Endodermal cell (in vitro differentiated cells): ENCODE measurements at regions not wholly inside any gene's neighbourhood (a gene's known extent, or its start where the extent isn't known, plus 50 kb on each side); places are given as distances from the start of the nearest gene placed in this dataset.
"Not testable (repeated sequence)": the region's sequence is repeated elsewhere in the genome, so short reads cannot be mapped to it uniquely, and the experiment has no call there.

Source experiments
- DNase-seq: peaks from one replicate; pipeline ENCODE4 v3.0.0-alpha.2; 2017
- H3K27ac ChIP-seq: 2 replicates; pipeline ENCODE4 v1.5.1; 2013; ENCODE audit warnings: mild to moderate bottlenecking, low read depth, low read length, moderate library complexity
- H3K27me3 ChIP-seq: 2 replicates; pipeline ENCODE4 v1.6.1; 2013; ENCODE audit warnings: mild to moderate bottlenecking, low read length, moderate library complexity; ENCODE audit not compliant: insufficient read depth, control insufficient read depth, poor library complexity, severe bottlenecking
- H3K36me3 ChIP-seq: 2 replicates; pipeline ENCODE4 v1.7.0; 2013; ENCODE audit warnings: mild to moderate bottlenecking, low read length, moderate library complexity; ENCODE audit not compliant: control insufficient read depth, insufficient read depth
- H3K4me1 ChIP-seq: one replicate; pipeline ENCODE4 v1.7.0; 2013; ENCODE audit warnings: low read length; ENCODE audit not compliant: control insufficient read depth, insufficient read depth
- H3K4me3 ChIP-seq: 2 replicates; pipeline ENCODE4 v1.5.1; 2013; ENCODE audit warnings: mild to moderate bottlenecking, low read length, moderate library complexity
- H3K9ac ChIP-seq: 2 replicates; pipeline ENCODE4 v1.6.1; 2013; ENCODE audit warnings: mild to moderate bottlenecking, low read length, moderate library complexity; ENCODE audit not compliant: poor library complexity, severe bottlenecking; ENCODE audit errors: extremely low read depth
- H3K9me3 ChIP-seq: 2 replicates; pipeline ENCODE4 v1.6.1; 2013; ENCODE audit warnings: mild to moderate bottlenecking, low read length, moderate library complexity; ENCODE audit not compliant: control insufficient read depth
- H3K27ac Mint-ChIP-seq: 2 replicates; pipeline ENCODE4 v1.8.0; 2020; ENCODE audit warnings: mixed read lengths
- H3K27me3 Mint-ChIP-seq: 2 replicates; pipeline ENCODE4 v1.8.0; 2021; ENCODE audit warnings: mild to moderate bottlenecking, mixed read lengths; ENCODE audit not compliant: insufficient read depth
- H3K36me3 Mint-ChIP-seq: 2 replicates; pipeline ENCODE4 v1.8.0; 2020; ENCODE audit warnings: low read depth, mixed read lengths
- H3K4me1 Mint-ChIP-seq: 2 replicates; pipeline ENCODE4 v1.8.0; 2020; ENCODE audit warnings: mixed read lengths
- H3K4me3 Mint-ChIP-seq: 2 replicates; pipeline ENCODE4 v1.8.0; 2020; ENCODE audit warnings: mild to moderate bottlenecking, moderate library complexity, mixed read lengths
- H3K9me3 Mint-ChIP-seq: 2 replicates; pipeline ENCODE4 v1.8.0; 2020; ENCODE audit warnings: mild to moderate bottlenecking, mixed read lengths
- CTCF ChIP-seq: fragments of 200-600 bp; sonication (generic); conservative IDR thresholded peaks from 2 replicates; pipeline ENCODE4 v1.5.0; 2021; ENCODE audit warnings: antibody characterized with exemption, mild to moderate bottlenecking
- WGBS, 2 experiments: methylation state at CpG; one replicate each; pipeline versions ENCODE4 v1.1.5 to v1.1.7; 2013; ENCODE audit warnings: missing lambda C conversion rate in 2 of 2, mixed read lengths in 1 of 2; ENCODE audit not compliant: insufficient coverage in 1 of 2, insufficient read length in 1 of 2; 5-methylcytosine and 5-hydroxymethylcytosine counted together

- peaks cover 4% of the 10 kb centered on the region for H3K4me1 ChIP-seq
- no peaks in the 10 kb centered on the region for H3K27me3 ChIP-seq
- no peak overlapping the region for H3K9ac ChIP-seq
- no peaks in the 10 kb centered on the region for H3K27me3 Mint-ChIP-seq
- H3K36me3 ChIP-seq, result no peaks in the 10 kb centered on the region
- H3K4me3 Mint-ChIP-seq, result no peak overlapping the region
- no peak overlapping the region for H3K4me3 ChIP-seq
- H3K27ac ChIP-seq, result no peak overlapping the region
- peaks cover under 1% of the 10 kb centered on the region for H3K9me3 Mint-ChIP-seq
- no peak for TF ChIP-seq CTCF
- DNase-seq, result no peak
- H3K36me3 Mint-ChIP-seq, result no peaks in the 10 kb centered on the region
- peaks cover 8% of the 10 kb centered on the region for H3K4me1 Mint-ChIP-seq
- H3K9me3 ChIP-seq, result no peaks in the 10 kb centered on the region
- no peak overlapping the region for H3K27ac Mint-ChIP-seq
- 95 to 97% methylated on average over 4 to 6 of the region's 6 CpGs for WGBS, 2 experiments
Measured at GRCh38 chr13:40368127-40368891, 298.1 kb downstream of the FOXO1 start.

GRCh38 chr13:40370661-40371060 lies 295.8 kb downstream of the FOXO1 start:
- Histone ChIP-seq H3K27ac (no peak overlapping the region), H3K4me3 (no peak overlapping the region), H3K36me3 (no peaks in the 10 kb centered on the region), H3K9ac (no peak overlapping the region), H3K27me3 (no peaks in the 10 kb centered on the region), H3K9me3 (no peaks in the 10 kb centered on the region), H3K4me1 (peaks cover 4% of the 10 kb centered on the region)
- no peaks in the 10 kb centered on the region for H3K9me3 Mint-ChIP-seq
- peaks cover 7% of the 10 kb centered on the region for H3K4me1 Mint-ChIP-seq
- 85 to 90% methylated on average over 3 to 4 of the region's 4 CpGs for WGBS, 2 experiments
- no peaks in the 10 kb centered on the region for H3K36me3 Mint-ChIP-seq
- H3K27me3 Mint-ChIP-seq, result no peaks in the 10 kb centered on the region
- peak; percentile 28 for DNase-seq
- H3K4me3 Mint-ChIP-seq, result no peak overlapping the region
- H3K27ac Mint-ChIP-seq, result no peak overlapping the region
- TF ChIP-seq CTCF, result no peak

- DNase-seq, result peak; percentile 31
- no peak for TF ChIP-seq CTCF
- H3K27ac Mint-ChIP-seq, result no peak overlapping the region
- H3K36me3 Mint-ChIP-seq, result no peaks in the 10 kb centered on the region
- no peak overlapping the region for H3K4me3 Mint-ChIP-seq
- 59 to 84% methylated on average over 3 to 7 of the region's 7 CpGs for WGBS, 2 experiments
- H3K27me3 Mint-ChIP-seq, result no peaks in the 10 kb centered on the region
- no peaks in the 10 kb centered on the region for H3K27me3 ChIP-seq
- no peaks in the 10 kb centered on the region for H3K9me3 ChIP-seq
- no peaks in the 10 kb centered on the region for H3K36me3 ChIP-seq
- no peaks in the 10 kb centered on the region for H3K9me3 Mint-ChIP-seq
- no peak overlapping the region for H3K9ac ChIP-seq
- H3K4me1 ChIP-seq, result peaks cover 4% of the 10 kb centered on the region
- no peak overlapping the region for H3K4me3 ChIP-seq
- H3K4me1 Mint-ChIP-seq, result peaks cover 5% of the 10 kb centered on the region
- no peak overlapping the region for H3K27ac ChIP-seq
Measured at GRCh38 chr13:40371531-40372125, 294.8 kb downstream of the FOXO1 start.

- not testable (repeated sequence) for H3K27ac Mint-ChIP-seq, H3K27me3 Mint-ChIP-seq, H3K27ac ChIP-seq, H3K4me3 Mint-ChIP-seq, H3K9ac ChIP-seq, H3K4me3 ChIP-seq, H3K36me3 ChIP-seq, H3K4me1 ChIP-seq, H3K9me3 ChIP-seq, H3K27me3 ChIP-seq, H3K9me3 Mint-ChIP-seq, H3K36me3 Mint-ChIP-seq, DNase-seq, H3K4me1 Mint-ChIP-seq
- WGBS, 2 experiments, result 100% methylated on average over 6 of the region's 6 CpGs; no CpG with 5 or more reads in 1 of the 2 experiments
Measured at GRCh38 chr13:40373608-40374007, 292.8 kb downstream of the FOXO1 start.
